AG08395 (cell line): ENCODE measurements at regions not wholly inside any gene's neighbourhood (a gene's known extent, or its start where the extent isn't known, plus 50 kb on each side); places are given as distances from the start of the nearest gene placed in this dataset.
"Not testable (repeated sequence)": the region's sequence is repeated elsewhere in the genome, so short reads cannot be mapped to it uniquely, and the experiment has no call there.

Experiments used
- DNase-seq: peaks from one replicate; pipeline ENCODE4 v3.0.0; 2012; ENCODE audit warnings: mixed read lengths, low spot score

DNA sequence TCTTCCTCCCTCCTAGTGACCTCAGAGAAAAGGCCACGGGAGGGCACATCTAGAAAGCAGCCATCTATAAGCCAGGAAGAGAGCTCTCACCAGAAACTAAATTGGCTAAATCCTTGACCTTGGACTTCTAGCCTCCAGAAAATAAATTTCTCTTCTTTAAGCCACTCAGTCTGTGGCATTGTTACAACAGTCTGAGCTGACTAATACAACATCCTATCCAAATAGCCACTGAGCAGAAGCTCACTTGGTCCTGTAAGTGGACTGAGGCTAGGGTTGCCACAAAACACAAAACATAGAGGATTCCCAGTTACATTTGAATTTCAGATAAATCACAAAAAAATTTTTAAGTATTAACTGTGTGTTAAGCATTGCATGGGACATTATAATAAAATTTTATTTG, 383.4 kb downstream of the MLLT3 start:
- DNase-seq: no peak

DNA sequence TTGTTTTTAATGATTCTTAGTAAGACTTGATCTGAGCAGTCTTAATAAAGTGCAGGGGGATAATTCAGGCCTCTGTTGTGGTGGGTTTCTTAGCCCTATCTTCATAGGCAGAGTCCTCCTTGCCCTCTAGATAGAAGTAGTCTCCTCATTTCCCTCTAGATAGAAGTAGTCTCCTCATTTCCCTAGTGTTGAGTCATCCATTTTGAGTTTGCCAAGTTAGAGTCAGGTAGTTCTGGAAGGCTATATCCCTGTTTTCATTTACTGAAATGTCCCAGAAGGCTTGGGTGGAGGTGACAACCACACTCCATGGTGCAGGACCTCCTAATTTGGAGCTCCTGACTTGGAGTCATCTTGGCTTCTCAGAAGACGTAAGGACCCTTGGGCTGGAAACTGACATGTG, 384.6 kb downstream of the MLLT3 start:
- no peak for DNase-seq

DNA sequence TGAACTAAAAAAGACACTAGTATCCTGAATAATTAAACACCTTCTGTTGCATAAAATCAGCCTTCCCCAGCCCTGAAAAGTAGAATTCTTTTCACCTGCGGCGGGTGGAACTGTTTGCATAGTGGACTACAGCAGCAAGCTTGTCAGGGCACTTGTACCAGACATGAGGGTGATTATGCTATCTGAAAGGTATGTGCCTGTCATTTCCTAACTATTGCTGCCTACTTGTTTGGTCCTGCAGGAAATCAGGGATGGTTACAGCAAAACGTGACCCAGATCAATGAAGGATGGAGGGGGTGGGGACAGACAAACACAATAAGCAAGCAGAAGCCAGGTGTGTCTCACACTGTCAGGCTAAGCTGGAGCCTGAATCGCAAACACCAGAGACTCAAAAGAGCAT, 385.6 kb downstream of the MLLT3 start:
- no peak for DNase-seq

- DNase-seq: not testable (repeated sequence)
These were observed 387.1 kb downstream of the MLLT3 start for GRCh38 chr9:20235206-20235605.

GRCh38 chr9:20228096-20228495, 394.2 kb downstream of the MLLT3 start:
- DNase-seq: no peak

- DNase-seq: no peak
These were observed 395.0 kb downstream of the MLLT3 start for GRCh38 chr9:20227166-20227874.

DNA sequence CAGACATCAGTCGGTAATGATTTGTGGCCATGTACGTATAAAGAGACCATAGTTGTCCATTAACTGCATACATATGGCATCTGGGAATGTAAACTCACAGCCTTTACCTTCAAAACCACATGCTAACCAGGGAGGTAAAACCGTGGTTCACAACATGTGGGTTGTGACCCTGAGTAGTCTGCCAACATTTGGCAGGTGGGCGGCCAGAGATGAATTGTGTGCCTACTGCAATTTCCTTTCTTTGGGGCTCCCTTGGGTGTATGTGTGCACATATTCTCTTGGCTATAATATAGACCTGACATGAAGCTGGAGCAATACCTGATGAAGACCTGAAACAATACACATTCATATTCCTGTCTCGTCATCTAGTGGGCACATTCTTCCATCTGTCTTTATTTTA, 396.0 kb downstream of the MLLT3 start:
- DNase-seq: no peak

DNA sequence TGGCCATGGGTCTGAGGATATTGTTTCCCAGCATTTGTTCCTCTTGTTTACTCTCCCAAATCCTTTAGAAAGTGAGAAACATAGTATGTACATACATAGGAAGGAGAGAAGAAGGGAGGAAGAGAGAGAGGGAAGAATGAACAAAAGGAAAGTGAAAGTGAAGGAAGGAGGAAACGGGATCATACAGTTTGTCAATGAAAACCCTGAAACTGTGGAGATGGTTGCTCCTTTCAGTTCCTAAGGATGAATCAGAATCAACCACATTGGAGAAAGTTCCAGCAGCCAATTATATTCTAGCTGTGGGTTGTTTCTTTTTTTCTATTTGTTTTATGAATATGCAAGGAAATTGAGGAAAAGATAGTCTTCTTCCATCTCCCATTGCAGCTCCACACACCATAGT, 396.5 kb downstream of the MLLT3 start:
- DNase-seq: no peak

- no peak for DNase-seq
These were observed 397.5 kb downstream of the MLLT3 start for GRCh38 chr9:20224756-20225155.

GRCh38 chr9:20220286-20220685, 402.0 kb downstream of the MLLT3 start:
- no peak for DNase-seq

GRCh38 chr9:20219437-20219836, 402.9 kb downstream of the MLLT3 start:
- DNase-seq: no peak

DNA sequence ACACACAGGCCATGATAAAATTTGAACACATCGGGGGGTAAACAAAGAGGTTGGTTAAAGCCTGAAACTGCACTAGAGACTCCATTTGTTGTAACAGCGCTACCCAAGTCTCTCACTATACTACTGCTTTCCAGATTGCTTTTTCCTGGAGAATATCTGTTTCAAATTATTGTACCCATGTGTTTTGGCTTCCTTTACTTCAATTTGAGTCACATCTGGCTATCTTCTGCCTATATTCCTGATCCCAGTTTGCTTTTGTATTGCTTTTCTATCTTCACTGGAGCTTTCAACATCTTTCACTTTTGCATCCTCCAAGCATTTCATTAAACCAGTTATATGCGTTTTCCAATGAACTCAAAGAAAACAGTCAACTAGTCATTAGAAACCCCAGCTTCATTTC, 404.7 kb downstream of the MLLT3 start:
- no peak for DNase-seq

GRCh38 chr9:20216438-20216837, 405.9 kb downstream of the MLLT3 start:
- DNase-seq: no peak

- DNase-seq: no peak
These were observed 406.7 kb downstream of the MLLT3 start for GRCh38 chr9:20215552-20215951.

- no peak for DNase-seq
These were observed 409.5 kb downstream of the MLLT3 start for GRCh38 chr9:20212806-20213205.

DNA sequence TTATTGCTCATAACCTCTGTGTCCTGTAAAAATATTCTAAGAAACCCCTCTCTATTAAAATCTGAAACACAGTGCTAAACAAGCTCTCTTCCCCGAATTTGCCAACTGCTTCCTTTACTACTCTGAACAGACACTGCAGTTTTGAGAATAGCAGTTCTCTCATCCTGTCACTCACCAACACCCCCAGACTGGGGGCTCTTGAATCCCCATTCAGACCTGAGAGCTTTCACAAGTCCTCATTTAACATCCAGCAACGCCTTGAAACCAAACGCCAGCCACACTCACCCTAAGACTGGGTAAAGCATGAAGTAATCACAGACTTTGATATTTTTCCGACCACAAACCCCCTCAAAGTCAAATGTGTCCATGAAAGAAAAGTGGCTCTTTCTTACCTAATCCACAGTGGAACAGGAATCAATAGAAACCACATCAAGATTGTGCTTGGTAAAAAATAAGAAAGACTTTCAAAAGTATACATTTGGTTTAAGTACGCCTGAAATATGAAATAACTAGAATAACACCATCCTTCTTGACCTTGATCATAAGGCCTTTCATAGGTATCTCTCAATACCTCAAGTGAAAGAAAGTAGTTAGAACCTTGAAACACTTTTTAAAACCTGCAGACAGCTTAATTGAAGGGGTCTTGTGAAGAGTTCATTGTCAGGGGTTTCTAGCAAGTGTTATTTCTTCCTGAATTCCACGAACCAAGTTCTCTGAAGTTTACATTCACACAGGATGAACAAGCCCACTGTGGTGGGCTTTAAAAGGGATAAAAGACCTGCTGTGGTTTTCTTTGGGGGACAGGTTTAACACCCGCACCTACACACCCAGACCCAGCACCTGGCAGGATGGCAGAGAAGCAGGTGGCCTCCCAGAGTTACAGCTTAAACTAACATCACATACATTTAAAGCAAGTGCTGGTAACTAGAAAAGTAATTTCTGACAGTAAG, 412.6 kb downstream of the MLLT3 start:
- no peak for DNase-seq

- DNase-seq: no peak
These were observed 413.3 kb downstream of the MLLT3 start for GRCh38 chr9:20208961-20209371.

DNA sequence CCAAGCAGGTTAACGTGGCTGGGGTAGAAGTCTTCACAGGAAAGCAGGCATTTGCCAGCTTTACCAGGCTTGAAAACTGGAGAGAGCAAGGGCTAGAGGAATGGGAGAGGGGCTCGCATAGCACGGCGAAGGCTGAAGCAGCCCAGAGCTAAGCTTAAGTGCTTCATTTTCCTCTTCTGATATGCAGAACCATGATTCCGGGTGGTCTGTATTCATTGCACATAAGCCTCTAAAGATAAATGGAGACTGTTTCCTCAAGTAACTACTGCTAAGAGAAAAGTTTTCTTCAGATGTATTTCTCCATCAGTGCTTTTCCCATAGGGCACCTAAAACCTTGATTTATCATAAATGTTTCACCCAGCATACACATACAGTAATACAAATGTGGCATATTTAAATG, 414.1 kb downstream of the MLLT3 start:
- DNase-seq: no peak

DNA sequence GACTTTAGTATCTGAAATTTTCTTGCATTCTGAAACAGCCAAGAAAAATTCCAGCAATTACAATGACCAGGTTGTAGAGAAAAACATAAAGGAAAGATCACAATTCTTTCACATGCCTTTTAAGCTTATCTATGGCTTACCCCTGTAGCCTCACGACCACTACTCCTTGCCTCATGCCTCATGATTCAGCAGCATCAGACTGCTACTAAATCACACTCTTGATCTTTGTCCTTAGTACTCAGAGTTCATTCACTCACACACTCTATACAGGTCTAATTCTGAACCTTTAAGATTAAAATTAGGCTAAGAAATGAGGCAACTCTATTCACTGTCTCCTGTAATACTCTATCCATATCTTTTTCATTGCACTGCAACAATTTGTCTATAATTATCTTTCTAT, 415.1 kb downstream of the MLLT3 start:
- DNase-seq: no peak

DNA sequence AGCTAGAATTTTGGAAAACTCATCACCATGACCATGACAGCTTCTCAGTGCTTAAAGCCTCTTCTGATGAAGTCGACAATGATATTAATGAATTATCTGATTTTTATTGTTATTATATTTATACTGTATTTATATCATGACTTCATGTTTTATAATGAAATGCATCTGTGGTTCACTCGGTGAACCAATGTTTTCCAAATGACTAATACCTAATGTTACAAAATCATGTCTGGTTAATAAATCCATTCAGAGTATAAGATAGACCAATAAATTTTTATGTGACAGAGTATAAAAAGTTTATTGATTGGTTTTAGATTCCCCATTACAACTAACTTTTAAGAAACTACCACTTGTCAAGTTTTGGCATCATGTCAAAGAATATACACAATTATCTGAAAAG, 416.5 kb downstream of the MLLT3 start:
- DNase-seq: peak; percentile 6

DNA sequence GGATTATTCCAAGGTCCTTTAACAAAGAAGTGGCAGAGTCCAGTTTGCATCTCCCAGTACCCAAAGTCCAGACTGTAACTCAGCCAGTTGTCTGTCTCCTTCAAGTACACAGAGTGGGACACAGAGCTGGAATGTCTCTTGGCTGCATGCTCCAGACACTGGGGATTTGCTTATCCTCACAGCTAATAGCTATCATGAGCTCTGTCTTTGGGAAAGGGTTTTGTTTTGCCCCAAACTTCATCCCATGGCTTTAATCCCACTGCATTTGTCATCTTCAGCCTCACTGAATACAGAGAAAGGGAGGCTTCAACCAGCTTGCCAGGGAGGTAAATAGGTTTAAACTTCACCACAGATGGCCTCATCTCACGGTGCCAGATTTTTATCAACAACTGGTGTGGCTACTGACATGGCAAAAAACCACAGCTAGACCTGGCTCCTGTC, 412.2 kb upstream of the SLC24A2 start:
- DNase-seq: no peak

DNA sequence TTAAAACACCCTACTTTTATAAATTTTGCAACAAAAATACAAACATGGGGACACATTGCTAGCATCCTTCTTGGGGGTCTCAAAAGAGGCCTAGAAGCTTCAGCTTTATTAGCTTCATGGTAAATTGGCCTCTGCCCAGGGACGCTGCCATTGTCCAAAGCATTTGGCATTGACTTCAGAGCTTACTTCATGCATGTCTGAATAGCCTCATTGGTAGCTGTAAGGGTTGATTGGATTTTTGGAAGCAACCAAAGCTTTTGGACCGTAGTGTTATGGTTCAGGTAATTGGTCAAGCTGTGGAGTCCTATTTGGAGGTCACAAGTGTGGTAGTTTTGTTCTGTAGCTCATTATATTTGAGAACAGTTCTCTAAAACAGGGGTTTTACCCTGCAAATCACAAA, 411.7 kb upstream of the SLC24A2 start:
- DNase-seq: no peak

GRCh38 chr9:20199111-20199510, 410.3 kb upstream of the SLC24A2 start:
- no peak for DNase-seq
